Vagina (tissue), 2 donors: ENCODE measurements at regions not wholly inside any gene's neighbourhood (a gene's known extent, or its start where the extent isn't known, plus 50 kb on each side); places are given as distances from the start of the nearest gene placed in this dataset.

Experiments used
- POLR2A ChIP-seq, 2 donors: fragments of 450-650 bp; IDR thresholded peaks; one replicate each; pipeline ENCODE4 v1.6.1; 2017; ENCODE audit warnings: antibody characterized with exemption in 2 of 2, mild to moderate bottlenecking in 2 of 2, moderate library complexity in 2 of 2
- TF ChIP-seq, protein P1 (sequence below), 3 experiments: fragments of 450-650 bp in 2 of 3; fragments of 200-600 bp in 1 of 3; sonication (generic) in 1 of 3; IDR thresholded peaks; one replicate each; pipeline ENCODE4 v1.5.1; 2017 to 2019; ENCODE audit warnings: antibody characterized with exemption in 3 of 3, mild to moderate bottlenecking in 2 of 3, moderate library complexity in 2 of 3

GRCh38 chr10:70950037-70950436, 61.7 kb upstream of the PCBD1 start:
- no peak for TF ChIP-seq POLR2A (IDR thresholded peaks at IDR 0.05)
- TF ChIP-seq, protein P1, sequence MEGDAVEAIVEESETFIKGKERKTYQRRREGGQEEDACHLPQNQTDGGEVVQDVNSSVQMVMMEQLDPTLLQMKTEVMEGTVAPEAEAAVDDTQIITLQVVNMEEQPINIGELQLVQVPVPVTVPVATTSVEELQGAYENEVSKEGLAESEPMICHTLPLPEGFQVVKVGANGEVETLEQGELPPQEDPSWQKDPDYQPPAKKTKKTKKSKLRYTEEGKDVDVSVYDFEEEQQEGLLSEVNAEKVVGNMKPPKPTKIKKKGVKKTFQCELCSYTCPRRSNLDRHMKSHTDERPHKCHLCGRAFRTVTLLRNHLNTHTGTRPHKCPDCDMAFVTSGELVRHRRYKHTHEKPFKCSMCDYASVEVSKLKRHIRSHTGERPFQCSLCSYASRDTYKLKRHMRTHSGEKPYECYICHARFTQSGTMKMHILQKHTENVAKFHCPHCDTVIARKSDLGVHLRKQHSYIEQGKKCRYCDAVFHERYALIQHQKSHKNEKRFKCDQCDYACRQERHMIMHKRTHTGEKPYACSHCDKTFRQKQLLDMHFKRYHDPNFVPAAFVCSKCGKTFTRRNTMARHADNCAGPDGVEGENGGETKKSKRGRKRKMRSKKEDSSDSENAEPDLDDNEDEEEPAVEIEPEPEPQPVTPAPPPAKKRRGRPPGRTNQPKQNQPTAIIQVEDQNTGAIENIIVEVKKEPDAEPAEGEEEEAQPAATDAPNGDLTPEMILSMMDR (IDR thresholded peaks at IDR 0.05), result no peak
